GM19328 (cell line): ENCODE measurements at regions not wholly inside any gene's neighbourhood (a gene's known extent, or its start where the extent isn't known, plus 50 kb on each side); places are given as distances from the start of the nearest gene placed in this dataset.
"Not testable (repeated sequence)": the region's sequence is repeated elsewhere in the genome, so short reads cannot be mapped to it uniquely, and the experiment has no call there.

Source experiments
- ATAC-seq: cut with Tn5 transposase; IDR thresholded peaks from one replicate; pipeline ENCODE4 v1.9.1; 2021; ENCODE audit warnings: mild to moderate bottlenecking, moderate library complexity; ENCODE audit not compliant: unreplicated experiment

GRCh38 chr7:156397249-156397648 is 243.3 kb upstream of the RNF32 start:
- ATAC-seq, result no peak

- ATAC-seq, result no peak
Observed at GRCh38 chr7:156389116-156389692, 251.4 kb upstream of the RNF32 start.

- no peak for ATAC-seq
Observed at GRCh38 chr7:156386097-156386496, 254.5 kb upstream of the RNF32 start.

GRCh38 chr7:156384706-156385105 is 255.9 kb upstream of the RNF32 start:
- ATAC-seq, result no peak

- no peak for ATAC-seq
Observed at GRCh38 chr7:156383526-156383925, 257.0 kb upstream of the RNF32 start.

GRCh38 chr7:156380261-156380660 is 260.3 kb upstream of the RNF32 start:
- ATAC-seq, result no peak

GRCh38 chr7:156379324-156380070 is 261.1 kb upstream of the RNF32 start:
- ATAC-seq, result no peak

- ATAC-seq, result no peak
Observed at GRCh38 chr7:156378806-156379205, 261.8 kb upstream of the RNF32 start.

- ATAC-seq, result no peak
Observed at GRCh38 chr7:156376317-156376716, 264.3 kb upstream of the RNF32 start.

GRCh38 chr7:156374335-156374734 is 266.2 kb upstream of the RNF32 start:
- ATAC-seq, result no peak

- ATAC-seq, result not testable (repeated sequence)
Observed at GRCh38 chr7:156369929-156370328, 270.6 kb upstream of the RNF32 start.

- ATAC-seq, result no peak
Observed at GRCh38 chr7:156368053-156368843, 272.3 kb upstream of the RNF32 start.

GRCh38 chr7:156363751-156364150 is 276.8 kb upstream of the RNF32 start:
- no peak for ATAC-seq

- ATAC-seq, result no peak
Observed at GRCh38 chr7:156360835-156361234, 279.7 kb upstream of the RNF32 start.

GRCh38 chr7:156356551-156356950 is 284.0 kb upstream of the RNF32 start:
- ATAC-seq, result no peak

- ATAC-seq, result no peak
Observed at GRCh38 chr7:156353352-156353751, 287.2 kb upstream of the RNF32 start.

GRCh38 chr7:156347703-156348248 is 292.8 kb upstream of the RNF32 start:
- not testable (repeated sequence) for ATAC-seq

- no peak for ATAC-seq
Observed at GRCh38 chr7:156347132-156347531, 293.4 kb upstream of the RNF32 start.

- ATAC-seq, result no peak
Observed at GRCh38 chr7:156344595-156344994, 296.0 kb upstream of the RNF32 start.

- ATAC-seq, result no peak
Observed at GRCh38 chr7:156334636-156335035, 305.9 kb upstream of the RNF32 start.

- no peak for ATAC-seq
Observed at GRCh38 chr7:156327916-156328315, 312.7 kb upstream of the RNF32 start.

- ATAC-seq, result no peak
Observed at GRCh38 chr7:156327474-156327873, 313.1 kb upstream of the RNF32 start.
